Endothelial cell (in vitro differentiated cells): ENCODE measurements at regions not wholly inside any gene's neighbourhood (a gene's known extent, or its start where the extent isn't known, plus 50 kb on each side); places are given as distances from the start of the nearest gene placed in this dataset.
"Not testable (repeated sequence)": the region's sequence is repeated elsewhere in the genome, so short reads cannot be mapped to it uniquely, and the experiment has no call there.

Experiments
- DNase-seq: peaks from one replicate; pipeline ENCODE4 v3.0.0; 2021; ENCODE audit warnings: low spot score
- H3K27ac Mint-ChIP-seq: one replicate; pipeline ENCODE4 v1.8.0; 2021; ENCODE audit warnings: mixed read lengths, inconsistent platforms; ENCODE audit not compliant: unreplicated experiment
- H3K27me3 Mint-ChIP-seq: one replicate; pipeline ENCODE4 v1.8.0; 2021; ENCODE audit warnings: mild to moderate bottlenecking, moderate library complexity, mixed read lengths, inconsistent platforms; ENCODE audit not compliant: unreplicated experiment
- H3K36me3 Mint-ChIP-seq: one replicate; pipeline ENCODE4 v1.8.0; 2021; ENCODE audit warnings: mild to moderate bottlenecking, low read depth, mixed read lengths, inconsistent platforms; ENCODE audit not compliant: unreplicated experiment
- H3K4me1 Mint-ChIP-seq: one replicate; pipeline ENCODE4 v1.8.0; 2021; ENCODE audit warnings: mild to moderate bottlenecking, mixed read lengths, inconsistent platforms; ENCODE audit not compliant: unreplicated experiment
- H3K4me3 Mint-ChIP-seq: one replicate; pipeline ENCODE4 v1.8.0; 2021; ENCODE audit warnings: mild to moderate bottlenecking, mixed read lengths, inconsistent platforms; ENCODE audit not compliant: unreplicated experiment
- H3K9me3 Mint-ChIP-seq: one replicate; pipeline ENCODE4 v1.8.0; 2021; ENCODE audit warnings: mixed read lengths, inconsistent platforms; ENCODE audit not compliant: unreplicated experiment
- CTCF ChIP-seq: fragments of 200-600 bp; sonication (generic); IDR thresholded peaks from one replicate; pipeline ENCODE4 v1.5.0; 2021; ENCODE audit warnings: antibody characterized with exemption; ENCODE audit not compliant: unreplicated experiment

GRCh38 chr15:30816430-30816829, 87.3 kb upstream of the FAN1 start:
- DNase-seq, result no peak
- Mint-ChIP-seq H3K9me3 (no peaks in the 10 kb centered on the region), H3K27me3 (no peaks in the 10 kb centered on the region), H3K27ac (no peak overlapping the region), H3K4me1 (no peaks in the 10 kb centered on the region), H3K4me3 (no peak overlapping the region), H3K36me3 (no peaks in the 10 kb centered on the region)
- TF ChIP-seq CTCF, result no peak

GRCh38 chr15:30823068-30823813, 80.5 kb upstream of the FAN1 start:
- not testable (repeated sequence) for H3K9me3 Mint-ChIP-seq, H3K4me1 Mint-ChIP-seq, DNase-seq, H3K36me3 Mint-ChIP-seq, H3K27me3 Mint-ChIP-seq, H3K27ac Mint-ChIP-seq, H3K4me3 Mint-ChIP-seq

- Mint-ChIP-seq H3K27ac (no peak overlapping the region), H3K9me3 (no peaks in the 10 kb centered on the region), H3K4me3 (no peak overlapping the region), H3K36me3 (no peaks in the 10 kb centered on the region), H3K4me1 (no peaks in the 10 kb centered on the region), H3K27me3 (no peaks in the 10 kb centered on the region)
- no peak for TF ChIP-seq CTCF
- no peak for DNase-seq
These were observed 79.1 kb upstream of the FAN1 start for GRCh38 chr15:30824518-30825195.

GRCh38 chr15:30827625-30828303, 76.0 kb upstream of the FAN1 start:
- no peak for TF ChIP-seq CTCF
- no peaks in the 10 kb centered on the region for H3K9me3 Mint-ChIP-seq
- H3K36me3 Mint-ChIP-seq, result no peaks in the 10 kb centered on the region
- no peak overlapping the region for H3K27ac Mint-ChIP-seq
- DNase-seq, result no peak
- peaks cover 2% of the 10 kb centered on the region for H3K27me3 Mint-ChIP-seq
- no peak overlapping the region for H3K4me3 Mint-ChIP-seq
- no peaks in the 10 kb centered on the region for H3K4me1 Mint-ChIP-seq

- H3K36me3 Mint-ChIP-seq, H3K4me3 Mint-ChIP-seq, DNase-seq, H3K9me3 Mint-ChIP-seq, H3K4me1 Mint-ChIP-seq, H3K27ac Mint-ChIP-seq, H3K27me3 Mint-ChIP-seq: not testable (repeated sequence)
These were observed 75.4 kb upstream of the FAN1 start for GRCh38 chr15:30828304-30828639.

GRCh38 chr15:30830961-30831360, 72.8 kb upstream of the FAN1 start:
- no peaks in the 10 kb centered on the region for H3K36me3 Mint-ChIP-seq
- DNase-seq, result no peak

GRCh38 chr15:30833379-30833778, 70.3 kb upstream of the FAN1 start:
- not testable (repeated sequence) for H3K27ac Mint-ChIP-seq, H3K4me3 Mint-ChIP-seq, DNase-seq, H3K27me3 Mint-ChIP-seq, H3K9me3 Mint-ChIP-seq, H3K4me1 Mint-ChIP-seq, H3K36me3 Mint-ChIP-seq

More at GRCh38 chr15:30830961-30831360, 72.8 kb upstream of the FAN1 start:
- H3K4me1 Mint-ChIP-seq, result no peaks in the 10 kb centered on the region
- no peak overlapping the region for H3K4me3 Mint-ChIP-seq
- TF ChIP-seq CTCF, result no peak
- peaks cover 7% of the 10 kb centered on the region for H3K27me3 Mint-ChIP-seq
- no peaks in the 10 kb centered on the region for H3K9me3 Mint-ChIP-seq
- H3K27ac Mint-ChIP-seq, result no peak overlapping the region

- H3K36me3 Mint-ChIP-seq, H3K27ac Mint-ChIP-seq, H3K9me3 Mint-ChIP-seq, DNase-seq, H3K27me3 Mint-ChIP-seq, H3K4me3 Mint-ChIP-seq, H3K4me1 Mint-ChIP-seq: not testable (repeated sequence)
These were observed 62.1 kb upstream of the FAN1 start for GRCh38 chr15:30841639-30842038.
